ENCODE measurements at regions not wholly inside any gene's neighbourhood (a gene's known extent, or its start where the extent isn't known, plus 50 kb on each side); places are given as distances from the start of the nearest gene placed in this dataset.

GRCh38 chr2:128781585-128782385 is 463.1 kb upstream of the HS6ST1 start:
- DNase-seq (no peak), ATAC-seq (ENCODE audit: poor library complexity) (no peak)
- intact Hi-C loops (cut with DNase I), result no loop called here

- intact Hi-C loops (cut with DNase I), result no loop called here
- no peak for ATAC-seq (ENCODE audit: poor library complexity)
- no peak for DNase-seq
These were observed 463.9 kb upstream of the HS6ST1 start for GRCh38 chr2:128782411-128783192.

GRCh38 chr2:128783193-128783671 is 464.6 kb upstream of the HS6ST1 start:
- no peak for ATAC-seq (ENCODE audit: poor library complexity)
- intact Hi-C loops (cut with DNase I), result no loop called here
- DNase-seq, result no peak

- DNase-seq (no peak), ATAC-seq (ENCODE audit: poor library complexity) (no peak)
- intact Hi-C loops (cut with DNase I), result no loop called here
These were observed 465.2 kb upstream of the HS6ST1 start for GRCh38 chr2:128783896-128784295.

- intact Hi-C loops (cut with DNase I), result no loop called here
- ATAC-seq (ENCODE audit: poor library complexity), result no peak
- DNase-seq, result no peak
These were observed 466.1 kb upstream of the HS6ST1 start for GRCh38 chr2:128784626-128785306.

GRCh38 chr2:128786316-128786715 is 467.6 kb upstream of the HS6ST1 start:
- ATAC-seq (ENCODE audit: poor library complexity) (no peak), DNase-seq (no peak)
- intact Hi-C loops (cut with DNase I), result no loop called here

GRCh38 chr2:128786741-128787478 is 468.2 kb upstream of the HS6ST1 start:
- ATAC-seq (ENCODE audit: poor library complexity) (no peak), DNase-seq (no peak)
- intact Hi-C loops (cut with DNase I), result no loop called here

GRCh38 chr2:128787616-128788015 is 468.9 kb upstream of the HS6ST1 start:
- DNase-seq, result no peak
- intact Hi-C loops (cut with DNase I), result no loop called here
- ATAC-seq (ENCODE audit: poor library complexity), result no peak

- DNase-seq, result no peak
- intact Hi-C loops (cut with DNase I), result no loop called here
- no peak for ATAC-seq (ENCODE audit: poor library complexity)
These were observed 470.1 kb upstream of the HS6ST1 start for GRCh38 chr2:128788636-128789220.

- intact Hi-C loops (cut with DNase I), result no loop called here
- DNase-seq, result no peak
- no peak for ATAC-seq (ENCODE audit: poor library complexity)
These were observed 470.6 kb upstream of the HS6ST1 start for GRCh38 chr2:128789221-128789620.

- intact Hi-C loops (cut with DNase I), result no loop called here
- DNase-seq (no peak), ATAC-seq (ENCODE audit: poor library complexity) (no peak)
These were observed 471.2 kb upstream of the HS6ST1 start for GRCh38 chr2:128789776-128790455.

GRCh38 chr2:128790541-128791001 is 471.9 kb upstream of the HS6ST1 start:
- no peak for ATAC-seq (ENCODE audit: poor library complexity)
- intact Hi-C loops (cut with DNase I), result no loop called here
- no peak for DNase-seq

- DNase-seq (no peak), ATAC-seq (ENCODE audit: poor library complexity) (no peak)
- intact Hi-C loops (cut with DNase I), result no loop called here
These were observed 472.7 kb upstream of the HS6ST1 start for GRCh38 chr2:128791120-128791984.

GRCh38 chr2:128791985-128792320 is 473.3 kb upstream of the HS6ST1 start:
- intact Hi-C loops (cut with DNase I), result no loop called here
- DNase-seq (no peak), ATAC-seq (ENCODE audit: poor library complexity) (no peak)

- intact Hi-C loops (cut with DNase I), result no loop called here
- no peak for DNase-seq
- no peak for ATAC-seq (ENCODE audit: poor library complexity)
These were observed 473.9 kb upstream of the HS6ST1 start for GRCh38 chr2:128792476-128793054.

GRCh38 chr2:128793404-128793803 is 474.7 kb upstream of the HS6ST1 start:
- ATAC-seq (ENCODE audit: poor library complexity) (no peak), DNase-seq (no peak)
- intact Hi-C loops (cut with DNase I), result no loop called here

GRCh38 chr2:128794285-128794684 is 475.6 kb upstream of the HS6ST1 start:
- DNase-seq, result no peak

More at GRCh38 chr2:128794285-128794684, 475.6 kb upstream of the HS6ST1 start:
- intact Hi-C loops (cut with DNase I), result no loop called here
- ATAC-seq (ENCODE audit: poor library complexity), result no peak
